Keratinocyte (primary cell): ENCODE measurements at regions not wholly inside any gene's neighbourhood (a gene's known extent, or its start where the extent isn't known, plus 50 kb on each side); places are given as distances from the start of the nearest gene placed in this dataset.

Experiments
- CTCF ChIP-seq, 3 experiments: IDR thresholded peaks in 1 of 3; conservative IDR thresholded peaks in 1 of 3; optimal IDR thresholded peaks in 1 of 3; 2 replicates in 2 of 3; 3 replicates in 1 of 3; pipeline versions ENCODE3 to v1.5.1; 2011; ENCODE audit warnings: low read length in 3 of 3, mild to moderate bottlenecking in 3 of 3, moderate library complexity in 2 of 3, control low read depth in 1 of 3, inconsistent platforms in 1 of 3; ENCODE audit not compliant: insufficient read depth in 2 of 3; ENCODE audit errors: extremely low read depth in 1 of 3
- EZH2 ChIP-seq: IDR thresholded peaks from one replicate; pipeline ENCODE4 v1.6.1; 2012; ENCODE audit warnings: inconsistent platforms, mild to moderate bottlenecking, low read length, moderate library complexity

- no peak for TF ChIP-seq CTCF (optimal IDR thresholded peaks at IDR 0.05 in 1 of 3, IDR thresholded peaks at IDR 0.05 in 1 of 3, conservative IDR thresholded peaks at IDR 0.05 in 1 of 3; ENCODE audit: extremely low read depth in 1 of 3, insufficient read depth in 2 of 3, low read length in 3 of 3)
- TF ChIP-seq EZH2, result no peak
Observed at GRCh38 chr2:75959724-75960471, 249.2 kb upstream of the GCFC2 start.
